Pancreas (tissue), 10 donors: ENCODE measurements at regions not wholly inside any gene's neighbourhood (a gene's known extent, or its start where the extent isn't known, plus 50 kb on each side); places are given as distances from the start of the nearest gene placed in this dataset.

Experiments used
- ATAC-seq, 4 donors: fragments of 200-7000 bp; cut with Tn5 transposase; one replicate each; pipeline versions ENCODE4 v1.8.0 to v1.9.1; 2020; ENCODE audit warnings: mild to moderate bottlenecking in 4 of 4, moderate library complexity in 4 of 4
- DNase-seq, 6 donors: peaks; one replicate each; pipeline ENCODE4 v3.0.0-alpha.2; 2020
- FAIRE-seq: peaks from 2 replicates; lab custom pipeline; 2012; peaks lifted over from hg19 to GRCh38; lab: Jason Lieb, UNC
- H3K27ac ChIP-seq, 4 donors: fragments of 200-600 bp; sonication (generic); 1 replicate in 3 of 4; 2 replicates in 1 of 4; pipeline versions ENCODE4 v1.5.0 to v1.8.0; 2020
- H3K27me3 ChIP-seq, 4 donors: fragments of 200-600 bp; one replicate each; pipeline ENCODE4 v1.8.0; 2021
- H3K36me3 ChIP-seq, 3 donors: fragments of 200-600 bp; sonication (generic) in 1 of 3; one replicate each; pipeline versions ENCODE4 v1.5.0 to v1.8.0; 2020 to 2021
- H3K4me1 ChIP-seq, 3 donors: fragments of 200-600 bp; one replicate each; pipeline ENCODE4 v1.8.0; 2021
- H3K4me3 ChIP-seq, 4 donors: fragments of 200-600 bp; sonication (generic) in 2 of 4; one replicate each; pipeline versions ENCODE4 v1.5.0 to v1.8.0; 2020 to 2021
- H3K9me3 ChIP-seq, 4 donors: fragments of 200-600 bp; one replicate each; pipeline ENCODE4 v1.8.0; 2021
- CTCF ChIP-seq, 4 donors: fragments of 200-600 bp; sonication (generic) in 3 of 4; IDR thresholded peaks; one replicate each; pipeline versions ENCODE4 v1.5.0 to v1.8.0; 2021; ENCODE audit warnings: antibody characterized with exemption in 4 of 4
- WGBS, 2 donors: extraction: QIAGEN DNeasy Blood & Tissue Kit; methylation state at CpG; one replicate each; pipeline ENCODE4 v1.1.7; 2013; 5-methylcytosine and 5-hydroxymethylcytosine counted together
- intact Hi-C, 3 donors: fragments of 100-400 bp; cut with DNase I; formaldehyde crosslinking; loops; one replicate each; pipeline versions ENCODE4 v1.11.1 to v1.14.2; 2022
- donor health status: healthy with polysubstance abuse.
- donor health status: DM: no; HTN: no; CAD: no; lungs with moderate emphysema.
- donor health status: DM: no; HTN: no; CAD: no.
- donor health status: control.
- donor health status: control.
- donor health status: Bipolar disorder and iron deficiency.
- donor health status: DM: yes; HTN: yes; CAD: no.
- donor health status: DM: no; HTN: no; CAD: no.
- donor health status: DM: no; HTN: no; CAD: no.
- donor health status: DM: yes; HTN: yes; CAD: no.

- peaks cover 0 to 4% (median 0%) of the 10 kb centered on the region in 4 donors for H3K27me3 ChIP-seq
- H3K27ac ChIP-seq: no peak overlapping the region
- intact Hi-C loops: no loop called here
- WGBS, 2 donors: 55 to 65% methylated on average over 4 of the region's 4 CpGs
- TF ChIP-seq CTCF (IDR thresholded peaks at IDR 0.05): no peak
- H3K4me3 ChIP-seq: no peak overlapping the region
- no peak for FAIRE-seq
- H3K36me3 ChIP-seq: no peaks in the 10 kb centered on the region
- DNase-seq: no peak
- no peaks in the 10 kb centered on the region for H3K4me1 ChIP-seq
- no peaks in the 10 kb centered on the region for H3K9me3 ChIP-seq
- ATAC-seq: no peak
These were observed 82.1 kb upstream of the SOX3 start for GRCh38 chrX:140586951-140587350.

- no peak for FAIRE-seq
These were observed 75.6 kb upstream of the SOX3 start for GRCh38 chrX:140580478-140580877.

GRCh38 chrX:140572724-140573123 is 67.9 kb upstream of the SOX3 start:
- H3K27ac ChIP-seq: no peak overlapping the region

More at GRCh38 chrX:140580478-140580877, 75.6 kb upstream of the SOX3 start:
- no peaks in the 10 kb centered on the region for H3K4me1 ChIP-seq
- ATAC-seq (no peak), DNase-seq (no peak)
- peaks cover 0 to 6% (median 0%) of the 10 kb centered on the region in 4 donors for H3K27me3 ChIP-seq
- no peak overlapping the region for H3K4me3 ChIP-seq
- H3K9me3 ChIP-seq: no peaks in the 10 kb centered on the region
- intact Hi-C loops: no loop called here
- no peaks in the 10 kb centered on the region for H3K36me3 ChIP-seq
- TF ChIP-seq CTCF (IDR thresholded peaks at IDR 0.05): no peak
- WGBS, 2 donors: 46 to 68% methylated on average over 5 of the region's 5 CpGs
- no peak overlapping the region for H3K27ac ChIP-seq

GRCh38 chrX:140563893-140564292 is 59.0 kb upstream of the SOX3 start:
- ATAC-seq (no peak), DNase-seq (no peak), FAIRE-seq (peak; percentile 13)
- no peaks in the 10 kb centered on the region for H3K9me3 ChIP-seq
- H3K27me3 ChIP-seq: peaks cover 0 to 9% (median 3%) of the 10 kb centered on the region in 4 donors
- H3K36me3 ChIP-seq: no peaks in the 10 kb centered on the region
- H3K4me3 ChIP-seq: no peak overlapping the region
- H3K27ac ChIP-seq: no peak overlapping the region
- WGBS, 2 donors: 50 to 58% methylated on average over 1 of the region's 1 CpG
- intact Hi-C loops: no loop called here
- TF ChIP-seq CTCF (IDR thresholded peaks at IDR 0.05): no peak
- H3K4me1 ChIP-seq: no peaks in the 10 kb centered on the region

More at GRCh38 chrX:140572724-140573123, 67.9 kb upstream of the SOX3 start:
- H3K27me3 ChIP-seq: peaks cover 0 to 17% (median 9%) of the 10 kb centered on the region in 4 donors
- FAIRE-seq (peak; percentile 96), DNase-seq (peak in 3 of 6 donors; percentile 2 to 38 (median 20)), ATAC-seq (peak in 3 of 4 donors; percentile 67 to 79 (median 75))
- 0 to 7% methylated on average over 1 of the region's 1 CpG for WGBS, 2 donors
- no peaks in the 10 kb centered on the region for H3K36me3 ChIP-seq
- H3K4me3 ChIP-seq: no peak overlapping the region
- H3K4me1 ChIP-seq: no peaks in the 10 kb centered on the region
- intact Hi-C loops: no loop called here
- TF ChIP-seq CTCF (IDR thresholded peaks at IDR 0.05): peak; percentile 38 to 64 (median 54)
- H3K9me3 ChIP-seq: no peaks in the 10 kb centered on the region
